ENCODE measurements at regions not wholly inside any gene's neighbourhood (a gene's known extent, or its start where the extent isn't known, plus 50 kb on each side); places are given as distances from the start of the nearest gene placed in this dataset.

DNA sequence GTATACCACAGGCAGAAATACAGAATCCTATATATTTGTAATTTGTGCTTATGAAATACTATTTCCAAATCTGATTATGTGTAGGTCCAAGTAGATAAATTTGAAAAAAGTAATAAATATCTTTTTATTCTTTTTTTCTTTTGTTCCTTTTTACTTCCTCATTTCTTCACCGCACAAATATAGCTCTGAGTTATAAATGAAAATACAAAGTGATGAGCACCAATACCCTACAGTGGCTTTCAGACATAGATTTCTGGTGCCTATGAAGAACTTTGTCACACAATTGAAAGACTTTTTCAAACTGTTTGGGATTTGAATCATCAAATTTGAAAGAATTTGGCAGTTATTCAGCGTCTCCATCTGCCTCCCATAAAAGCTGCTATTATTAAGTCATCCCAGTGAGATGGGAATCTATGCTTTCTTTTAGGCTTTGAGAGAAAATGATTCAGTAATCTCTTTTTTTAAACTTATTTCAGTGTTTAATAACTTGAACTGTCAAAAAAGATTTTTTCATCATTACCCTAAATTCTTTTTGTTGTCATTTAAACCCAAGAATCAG lies 363.6 kb upstream of the GOLIM4 start:
- TF ChIP-seq, protein P1, sequence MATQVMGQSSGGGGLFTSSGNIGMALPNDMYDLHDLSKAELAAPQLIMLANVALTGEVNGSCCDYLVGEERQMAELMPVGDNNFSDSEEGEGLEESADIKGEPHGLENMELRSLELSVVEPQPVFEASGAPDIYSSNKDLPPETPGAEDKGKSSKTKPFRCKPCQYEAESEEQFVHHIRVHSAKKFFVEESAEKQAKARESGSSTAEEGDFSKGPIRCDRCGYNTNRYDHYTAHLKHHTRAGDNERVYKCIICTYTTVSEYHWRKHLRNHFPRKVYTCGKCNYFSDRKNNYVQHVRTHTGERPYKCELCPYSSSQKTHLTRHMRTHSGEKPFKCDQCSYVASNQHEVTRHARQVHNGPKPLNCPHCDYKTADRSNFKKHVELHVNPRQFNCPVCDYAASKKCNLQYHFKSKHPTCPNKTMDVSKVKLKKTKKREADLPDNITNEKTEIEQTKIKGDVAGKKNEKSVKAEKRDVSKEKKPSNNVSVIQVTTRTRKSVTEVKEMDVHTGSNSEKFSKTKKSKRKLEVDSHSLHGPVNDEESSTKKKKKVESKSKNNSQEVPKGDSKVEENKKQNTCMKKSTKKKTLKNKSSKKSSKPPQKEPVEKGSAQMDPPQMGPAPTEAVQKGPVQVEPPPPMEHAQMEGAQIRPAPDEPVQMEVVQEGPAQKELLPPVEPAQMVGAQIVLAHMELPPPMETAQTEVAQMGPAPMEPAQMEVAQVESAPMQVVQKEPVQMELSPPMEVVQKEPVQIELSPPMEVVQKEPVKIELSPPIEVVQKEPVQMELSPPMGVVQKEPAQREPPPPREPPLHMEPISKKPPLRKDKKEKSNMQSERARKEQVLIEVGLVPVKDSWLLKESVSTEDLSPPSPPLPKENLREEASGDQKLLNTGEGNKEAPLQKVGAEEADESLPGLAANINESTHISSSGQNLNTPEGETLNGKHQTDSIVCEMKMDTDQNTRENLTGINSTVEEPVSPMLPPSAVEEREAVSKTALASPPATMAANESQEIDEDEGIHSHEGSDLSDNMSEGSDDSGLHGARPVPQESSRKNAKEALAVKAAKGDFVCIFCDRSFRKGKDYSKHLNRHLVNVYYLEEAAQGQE (IDR thresholded peaks at IDR 0.05; ENCODE audit: borderline replicate concordance), result no peak
- TF ChIP-seq, protein P2, sequence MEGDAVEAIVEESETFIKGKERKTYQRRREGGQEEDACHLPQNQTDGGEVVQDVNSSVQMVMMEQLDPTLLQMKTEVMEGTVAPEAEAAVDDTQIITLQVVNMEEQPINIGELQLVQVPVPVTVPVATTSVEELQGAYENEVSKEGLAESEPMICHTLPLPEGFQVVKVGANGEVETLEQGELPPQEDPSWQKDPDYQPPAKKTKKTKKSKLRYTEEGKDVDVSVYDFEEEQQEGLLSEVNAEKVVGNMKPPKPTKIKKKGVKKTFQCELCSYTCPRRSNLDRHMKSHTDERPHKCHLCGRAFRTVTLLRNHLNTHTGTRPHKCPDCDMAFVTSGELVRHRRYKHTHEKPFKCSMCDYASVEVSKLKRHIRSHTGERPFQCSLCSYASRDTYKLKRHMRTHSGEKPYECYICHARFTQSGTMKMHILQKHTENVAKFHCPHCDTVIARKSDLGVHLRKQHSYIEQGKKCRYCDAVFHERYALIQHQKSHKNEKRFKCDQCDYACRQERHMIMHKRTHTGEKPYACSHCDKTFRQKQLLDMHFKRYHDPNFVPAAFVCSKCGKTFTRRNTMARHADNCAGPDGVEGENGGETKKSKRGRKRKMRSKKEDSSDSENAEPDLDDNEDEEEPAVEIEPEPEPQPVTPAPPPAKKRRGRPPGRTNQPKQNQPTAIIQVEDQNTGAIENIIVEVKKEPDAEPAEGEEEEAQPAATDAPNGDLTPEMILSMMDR (IDR thresholded peaks at IDR 0.05; ENCODE audit: poor library complexity, severe bottlenecking), result no peak
- TF ChIP-seq POLR2AphosphoS5 (IDR thresholded peaks at IDR 0.05), result no peak
- no peak for TF ChIP-seq EP300 (conservative IDR thresholded peaks at IDR 0.05; ENCODE audit: poor library complexity, severe bottlenecking)
- TF ChIP-seq EZH2 (IDR thresholded peaks at IDR 0.05; ENCODE audit: borderline replicate concordance, insufficient read depth, low read length, poor library complexity, severe bottlenecking), result no peak
- TF ChIP-seq RAD21 (conservative IDR thresholded peaks at IDR 0.05), result no peak
- TF ChIP-seq TAF1 (IDR thresholded peaks at IDR 0.05; ENCODE audit: low read depth), result no peak
- no peak for TF ChIP-seq SMC3 (conservative IDR thresholded peaks at IDR 0.05; ENCODE audit: poor library complexity)
